ENCODE measurements at regions not wholly inside any gene's neighbourhood (a gene's known extent, or its start where the extent isn't known, plus 50 kb on each side); places are given as distances from the start of the nearest gene placed in this dataset.
"Not testable (repeated sequence)": the region's sequence is repeated elsewhere in the genome, so short reads cannot be mapped to it uniquely, and the experiment has no call there.

DNA sequence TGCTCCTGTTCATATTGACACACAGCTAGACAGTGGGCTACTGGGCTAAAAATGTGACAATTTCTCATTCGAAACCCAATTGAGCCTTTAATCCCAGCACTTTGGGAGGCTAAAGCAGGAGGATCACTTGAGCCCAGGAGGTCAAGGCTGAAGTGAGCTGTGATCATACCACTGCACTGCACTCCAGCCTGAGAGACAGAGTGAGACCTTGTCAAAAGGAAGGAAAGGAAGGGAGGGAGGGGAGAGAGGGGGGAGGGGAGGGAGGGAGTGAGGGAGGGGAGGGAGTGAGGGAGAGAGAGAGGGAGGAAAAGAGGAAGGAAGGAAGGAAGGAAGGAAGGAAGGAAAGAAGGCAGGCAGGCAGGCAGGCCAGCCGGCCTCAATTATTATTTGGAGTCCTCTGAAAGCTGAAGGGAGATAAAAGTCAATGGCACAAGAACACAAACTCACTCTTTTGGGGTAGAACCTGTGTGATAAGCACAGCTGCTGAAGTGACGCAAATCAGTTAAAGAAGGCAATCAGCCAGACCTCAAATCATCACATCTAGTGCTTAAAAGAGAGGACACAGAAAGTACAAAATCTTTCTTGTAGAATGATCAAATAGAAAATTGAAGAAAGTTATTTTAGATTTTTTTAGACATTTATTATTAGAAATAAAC, 98.1 kb downstream of the CCDC71L start:
- DNase-seq = no peak
- no peak overlapping the region for H3K4me3 ChIP-seq (ENCODE audit: low read depth, low read length)
- H3K27me3 ChIP-seq (ENCODE audit: insufficient read depth, low read depth, severe bottlenecking) = no peaks in the 10 kb centered on the region
- TF ChIP-seq, protein P1, sequence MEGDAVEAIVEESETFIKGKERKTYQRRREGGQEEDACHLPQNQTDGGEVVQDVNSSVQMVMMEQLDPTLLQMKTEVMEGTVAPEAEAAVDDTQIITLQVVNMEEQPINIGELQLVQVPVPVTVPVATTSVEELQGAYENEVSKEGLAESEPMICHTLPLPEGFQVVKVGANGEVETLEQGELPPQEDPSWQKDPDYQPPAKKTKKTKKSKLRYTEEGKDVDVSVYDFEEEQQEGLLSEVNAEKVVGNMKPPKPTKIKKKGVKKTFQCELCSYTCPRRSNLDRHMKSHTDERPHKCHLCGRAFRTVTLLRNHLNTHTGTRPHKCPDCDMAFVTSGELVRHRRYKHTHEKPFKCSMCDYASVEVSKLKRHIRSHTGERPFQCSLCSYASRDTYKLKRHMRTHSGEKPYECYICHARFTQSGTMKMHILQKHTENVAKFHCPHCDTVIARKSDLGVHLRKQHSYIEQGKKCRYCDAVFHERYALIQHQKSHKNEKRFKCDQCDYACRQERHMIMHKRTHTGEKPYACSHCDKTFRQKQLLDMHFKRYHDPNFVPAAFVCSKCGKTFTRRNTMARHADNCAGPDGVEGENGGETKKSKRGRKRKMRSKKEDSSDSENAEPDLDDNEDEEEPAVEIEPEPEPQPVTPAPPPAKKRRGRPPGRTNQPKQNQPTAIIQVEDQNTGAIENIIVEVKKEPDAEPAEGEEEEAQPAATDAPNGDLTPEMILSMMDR (IDR thresholded peaks at IDR 0.05; ENCODE audit: low read depth, low read length) = no peak
- H3K36me3 ChIP-seq = no peaks in the 10 kb centered on the region
- H3K27ac ChIP-seq = no peak overlapping the region
- no peaks in the 10 kb centered on the region for H3K9me3 ChIP-seq (ENCODE audit: severe bottlenecking)

DNA sequence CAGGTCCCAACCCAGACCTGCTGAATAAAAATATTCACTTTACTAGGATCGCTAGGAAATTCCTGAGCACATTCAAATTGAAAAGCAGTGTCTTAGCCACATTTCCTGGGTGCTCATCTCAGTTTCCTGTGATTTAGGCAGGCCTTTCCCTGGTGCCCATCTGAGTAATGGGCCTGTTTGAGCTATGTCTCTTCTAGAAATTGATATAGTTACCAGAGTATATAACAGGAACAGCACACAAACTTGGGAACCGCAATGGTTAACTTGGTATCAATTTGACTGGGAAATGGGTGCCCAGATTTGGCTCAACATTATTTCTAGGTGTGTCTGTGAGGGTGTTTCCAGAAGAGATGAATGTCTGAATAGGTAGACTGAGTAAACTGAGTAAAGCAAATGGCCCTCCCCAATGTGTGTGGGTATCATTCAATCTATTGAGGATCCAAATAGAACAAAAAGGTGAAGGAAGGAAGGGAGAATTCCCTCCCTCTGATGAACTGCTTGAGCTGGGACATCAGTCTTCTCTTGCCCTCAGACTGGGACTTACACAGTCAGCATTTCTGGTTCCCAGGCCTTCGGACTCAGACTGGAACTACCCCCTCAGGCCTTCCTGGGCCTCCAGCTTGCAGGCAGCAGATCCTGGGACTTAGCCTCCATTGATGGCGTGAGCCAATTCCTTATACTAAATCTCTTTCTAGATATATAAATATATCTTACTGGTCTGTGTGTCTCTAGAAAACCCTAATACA, 99.1 kb downstream of the CCDC71L start:
- TF ChIP-seq, protein P1 (IDR thresholded peaks at IDR 0.05; ENCODE audit: low read depth, low read length) = no peak
- no peak for DNase-seq
- Histone ChIP-seq H3K36me3 (no peaks in the 10 kb centered on the region), H3K27ac (no peak overlapping the region), H3K9me3 (ENCODE audit: severe bottlenecking) (no peaks in the 10 kb centered on the region), H3K27me3 (ENCODE audit: insufficient read depth, low read depth, severe bottlenecking) (no peaks in the 10 kb centered on the region), H3K4me3 (ENCODE audit: low read depth, low read length) (no peak overlapping the region)

DNA sequence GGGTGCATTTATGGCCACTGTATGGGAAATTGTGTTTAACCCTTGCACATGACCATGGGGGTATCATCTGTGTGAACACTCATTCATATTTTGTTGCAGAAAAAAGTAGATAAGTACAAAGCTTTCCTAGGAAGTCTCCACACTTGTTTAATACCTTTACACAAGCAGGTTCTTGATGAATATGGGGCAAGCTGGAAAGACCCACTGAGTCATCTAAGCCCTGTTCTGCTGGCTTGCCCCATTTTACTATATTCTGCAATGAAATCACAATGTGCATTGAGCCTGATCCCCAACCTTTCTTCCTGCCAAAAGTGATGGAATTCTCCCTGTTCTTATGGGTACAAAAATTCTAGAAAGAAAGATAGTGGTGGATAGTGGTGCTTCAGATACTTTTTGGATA, 99.8 kb downstream of the CCDC71L start:
- TF ChIP-seq, protein P1 (IDR thresholded peaks at IDR 0.05; ENCODE audit: low read depth, low read length) = no peak
- H3K9me3 ChIP-seq (ENCODE audit: severe bottlenecking) = no peaks in the 10 kb centered on the region
- H3K36me3 ChIP-seq = no peaks in the 10 kb centered on the region
- H3K4me3 ChIP-seq (ENCODE audit: low read depth, low read length) = no peak overlapping the region
- DNase-seq = no peak
- no peaks in the 10 kb centered on the region for H3K27me3 ChIP-seq (ENCODE audit: insufficient read depth, low read depth, severe bottlenecking)
- no peak overlapping the region for H3K27ac ChIP-seq

DNA sequence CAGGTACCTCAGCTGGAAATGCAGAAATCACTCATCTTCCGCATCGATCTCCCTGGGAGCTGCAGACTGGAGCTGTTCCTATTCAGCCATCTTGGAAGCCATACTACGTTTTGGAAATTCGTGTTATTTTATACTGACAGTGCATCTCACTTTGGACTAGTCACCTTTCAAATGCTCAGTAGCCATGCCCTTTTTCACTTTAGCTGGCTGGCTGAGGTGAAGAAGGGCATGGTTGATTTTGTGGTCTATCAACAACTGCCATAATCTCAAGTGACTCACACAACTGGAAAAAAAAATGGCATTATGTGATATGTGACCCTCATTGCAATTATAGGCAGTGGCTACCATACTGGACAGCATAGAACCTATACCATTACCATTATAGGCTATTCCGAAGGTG, 100.5 kb downstream of the CCDC71L start:
- Histone ChIP-seq H3K27ac (no peak overlapping the region), H3K36me3 (no peaks in the 10 kb centered on the region), H3K27me3 (ENCODE audit: insufficient read depth, low read depth, severe bottlenecking) (no peaks in the 10 kb centered on the region), H3K9me3 (ENCODE audit: severe bottlenecking) (no peaks in the 10 kb centered on the region), H3K4me3 (ENCODE audit: low read depth, low read length) (no peak overlapping the region)
- TF ChIP-seq, protein P1 (IDR thresholded peaks at IDR 0.05; ENCODE audit: low read depth, low read length) = no peak
- DNase-seq = no peak

DNA sequence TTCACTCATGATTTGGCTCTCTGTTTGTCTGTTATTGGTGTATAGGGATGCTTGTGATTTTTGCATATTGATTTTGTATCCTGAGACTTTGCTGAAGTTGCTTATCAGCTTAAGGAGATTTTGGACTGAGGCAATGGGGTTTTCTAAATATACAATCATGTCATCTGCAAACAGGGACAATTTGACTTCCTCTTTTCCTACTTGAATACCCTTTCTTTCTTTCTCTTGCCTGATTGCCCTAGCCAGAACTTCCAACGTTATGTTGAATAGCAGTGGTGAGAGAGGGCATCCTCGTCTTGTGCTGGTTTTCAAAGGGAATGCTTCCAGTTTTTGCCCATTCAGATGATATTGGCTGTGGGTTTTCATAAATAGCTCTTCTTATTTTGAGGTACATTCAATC, 104.7 kb downstream of the CCDC71L start:
- H3K9me3 ChIP-seq (ENCODE audit: severe bottlenecking); DNase-seq; H3K27ac ChIP-seq; H3K27me3 ChIP-seq (ENCODE audit: insufficient read depth, low read depth, severe bottlenecking); H3K4me3 ChIP-seq (ENCODE audit: low read depth, low read length); H3K36me3 ChIP-seq: not testable (repeated sequence)

DNA sequence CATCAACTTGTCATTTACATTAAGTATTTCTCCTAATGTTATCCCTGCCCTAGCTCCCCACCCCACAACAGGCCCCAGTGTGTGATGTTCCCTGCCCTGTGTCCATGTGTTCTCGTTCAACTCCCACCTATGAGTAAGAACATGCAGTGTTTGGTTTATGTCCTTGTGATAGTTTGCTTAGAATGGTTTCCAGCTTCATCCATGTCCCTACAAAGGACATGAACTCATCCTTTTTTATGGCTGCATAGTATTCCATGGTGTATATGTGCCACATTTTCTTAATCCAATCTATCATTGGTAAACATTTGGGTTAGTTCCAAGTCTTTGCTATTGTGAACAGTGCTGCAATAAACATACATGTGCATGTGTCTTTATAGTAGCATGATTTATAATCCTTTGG, 106.3 kb downstream of the CCDC71L start:
- not testable (repeated sequence) for H3K27me3 ChIP-seq (ENCODE audit: insufficient read depth, low read depth, severe bottlenecking); H3K27ac ChIP-seq; H3K9me3 ChIP-seq (ENCODE audit: severe bottlenecking); H3K4me3 ChIP-seq (ENCODE audit: low read depth, low read length); H3K36me3 ChIP-seq; DNase-seq

DNA sequence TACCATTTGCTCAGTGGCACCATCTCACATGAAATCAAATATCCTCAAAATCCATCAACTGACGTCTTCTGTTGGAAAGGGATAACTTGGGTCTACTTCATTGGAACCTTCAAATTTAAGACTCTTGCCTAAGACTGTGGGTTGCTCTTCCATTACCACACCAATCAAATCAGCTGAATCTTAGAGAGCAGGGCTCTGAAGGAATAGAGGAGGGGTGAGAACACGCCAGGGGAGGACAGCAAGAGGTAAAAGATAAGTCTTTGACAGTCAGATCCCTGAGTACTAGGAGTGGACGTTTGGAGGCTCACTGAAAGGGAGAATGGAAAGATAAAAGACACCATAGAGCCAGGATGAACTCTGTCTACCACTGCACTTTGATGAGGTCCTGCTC, 107.5 kb downstream of the CCDC71L start:
- H3K27me3 ChIP-seq (ENCODE audit: insufficient read depth, low read depth, severe bottlenecking) = no peaks in the 10 kb centered on the region
- DNase-seq = no peak
- no peaks in the 10 kb centered on the region for H3K36me3 ChIP-seq
- no peak overlapping the region for H3K4me3 ChIP-seq (ENCODE audit: low read depth, low read length)
- H3K27ac ChIP-seq = no peak overlapping the region
- peaks cover 4% of the 10 kb centered on the region for H3K9me3 ChIP-seq (ENCODE audit: severe bottlenecking)
- TF ChIP-seq, protein P1 (IDR thresholded peaks at IDR 0.05; ENCODE audit: low read depth, low read length) = no peak

Measured in WERI-Rb-1 (cell line).